Upper lobe of left lung (tissue), 6 donors: ENCODE measurements at regions not wholly inside any gene's neighbourhood (a gene's known extent, or its start where the extent isn't known, plus 50 kb on each side); places are given as distances from the start of the nearest gene placed in this dataset.
A peak's percentile ranks its signal among the peaks of the same experiment; 100 is the strongest.

Source experiments
- ATAC-seq, 2 donors: fragments of 200-7000 bp; cut with Tn5 transposase; one replicate each; pipeline ENCODE4 v1.9.1; 2022; ENCODE audit warnings: mild to moderate bottlenecking in 2 of 2, moderate library complexity in 2 of 2; ENCODE audit not compliant: low FRiP score in 2 of 2
- DNase-seq, 2 donors: peaks; one replicate each; pipeline ENCODE4 v3.0.0-alpha.2; 2019 to 2020
- H3K27ac ChIP-seq, 4 donors: fragments of 200-600 bp; sonication (generic); one replicate each; pipeline ENCODE4 v1.5.1; 2016 to 2019
- H3K27me3 ChIP-seq, 4 donors: fragments of 200-600 bp; sonication (generic); one replicate each; pipeline ENCODE4 v1.5.1; 2017 to 2019
- H3K36me3 ChIP-seq, 4 donors: fragments of 200-600 bp; sonication (generic); one replicate each; pipeline ENCODE4 v1.5.1; 2016 to 2019
- H3K4me1 ChIP-seq, 4 donors: fragments of 200-600 bp; sonication (generic); one replicate each; pipeline ENCODE4 v1.5.1; 2018 to 2019
- H3K4me3 ChIP-seq, 4 donors: fragments of 200-600 bp; sonication (generic); one replicate each; pipeline ENCODE4 v1.5.1; 2017 to 2019; ENCODE audit warnings: mild to moderate bottlenecking in 2 of 4, moderate library complexity in 1 of 4
- H3K9me3 ChIP-seq, 4 donors: fragments of 200-600 bp; sonication (generic); one replicate each; pipeline ENCODE4 v1.5.1; 2018 to 2019
- EP300 ChIP-seq, 4 donors: sonication (generic); formaldehyde crosslinking; IDR thresholded peaks; one replicate each; pipeline ENCODE4 v1.5.1; 2017; ENCODE audit warnings: antibody characterized with exemption in 4 of 4, control low read depth in 2 of 4
- POLR2A ChIP-seq, 4 donors: fragments of 450-650 bp; IDR thresholded peaks; one replicate each; pipeline ENCODE4 v1.5.1; 2016 to 2017; ENCODE audit warnings: antibody characterized with exemption in 4 of 4, mild to moderate bottlenecking in 2 of 4
- POLR2AphosphoS5 ChIP-seq, 2 donors: sonication (generic); formaldehyde crosslinking; IDR thresholded peaks; one replicate each; pipeline ENCODE4 v1.5.1; 2017; ENCODE audit warnings: antibody characterized with exemption in 2 of 2
- WGBS, 2 donors: methylation state at CpG; one replicate each; pipeline ENCODE4 v1.1.5; 2017 to 2018; 5-methylcytosine and 5-hydroxymethylcytosine counted together
- TF ChIP-seq, protein P1 (sequence below), 6 experiments: fragments of 450-650 bp in 4 of 6; fragments of 200-600 bp in 2 of 6; sonication (generic) in 2 of 6; IDR thresholded peaks; one replicate each; pipeline ENCODE4 v1.5.1; 2016 to 2019; ENCODE audit warnings: antibody characterized with exemption in 6 of 6
- donor health status: DM: no; HTN: no; CAD: no; lungs with moderate emphysema.
- donor health status: DM: no; HTN: yes; CAD: no; lungs with severe emphysema.

GRCh38 chr1:244920911-244921761 is 56.8 kb upstream of the HNRNPU start:
- 58 to 71% methylated on average over 4 of the region's 4 CpGs for WGBS, 2 donors
- no peak overlapping the region for H3K4me3 ChIP-seq
- peaks cover 6 to 17% (median 7%) of the 10 kb centered on the region in 4 donors for H3K4me1 ChIP-seq
- no peak overlapping the region for H3K27ac ChIP-seq
- no peaks in the 10 kb centered on the region for H3K27me3 ChIP-seq
- TF ChIP-seq POLR2A (IDR thresholded peaks at IDR 0.05) (no peak), POLR2AphosphoS5 (IDR thresholded peaks at IDR 0.05) (no peak), EP300 (IDR thresholded peaks at IDR 0.05) (no peak)
- TF ChIP-seq, protein P1, sequence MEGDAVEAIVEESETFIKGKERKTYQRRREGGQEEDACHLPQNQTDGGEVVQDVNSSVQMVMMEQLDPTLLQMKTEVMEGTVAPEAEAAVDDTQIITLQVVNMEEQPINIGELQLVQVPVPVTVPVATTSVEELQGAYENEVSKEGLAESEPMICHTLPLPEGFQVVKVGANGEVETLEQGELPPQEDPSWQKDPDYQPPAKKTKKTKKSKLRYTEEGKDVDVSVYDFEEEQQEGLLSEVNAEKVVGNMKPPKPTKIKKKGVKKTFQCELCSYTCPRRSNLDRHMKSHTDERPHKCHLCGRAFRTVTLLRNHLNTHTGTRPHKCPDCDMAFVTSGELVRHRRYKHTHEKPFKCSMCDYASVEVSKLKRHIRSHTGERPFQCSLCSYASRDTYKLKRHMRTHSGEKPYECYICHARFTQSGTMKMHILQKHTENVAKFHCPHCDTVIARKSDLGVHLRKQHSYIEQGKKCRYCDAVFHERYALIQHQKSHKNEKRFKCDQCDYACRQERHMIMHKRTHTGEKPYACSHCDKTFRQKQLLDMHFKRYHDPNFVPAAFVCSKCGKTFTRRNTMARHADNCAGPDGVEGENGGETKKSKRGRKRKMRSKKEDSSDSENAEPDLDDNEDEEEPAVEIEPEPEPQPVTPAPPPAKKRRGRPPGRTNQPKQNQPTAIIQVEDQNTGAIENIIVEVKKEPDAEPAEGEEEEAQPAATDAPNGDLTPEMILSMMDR (IDR thresholded peaks at IDR 0.05), result no peak
- no peaks in the 10 kb centered on the region for H3K9me3 ChIP-seq
- DNase-seq, result no peak
- peak in 1 of 2 donors; percentile 54 for ATAC-seq
- H3K36me3 ChIP-seq, result no peaks in the 10 kb centered on the region

GRCh38 chr1:244919320-244920282 is 55.3 kb upstream of the HNRNPU start:
- 61 to 64% methylated on average over 9 of the region's 9 CpGs for WGBS, 2 donors
- ATAC-seq (no peak), DNase-seq (no peak)
- no peaks in the 10 kb centered on the region for H3K36me3 ChIP-seq
- no peaks in the 10 kb centered on the region for H3K27me3 ChIP-seq
- TF ChIP-seq POLR2AphosphoS5 (IDR thresholded peaks at IDR 0.05), result no peak
- no peak for TF ChIP-seq EP300 (IDR thresholded peaks at IDR 0.05)
- no peak for TF ChIP-seq POLR2A (IDR thresholded peaks at IDR 0.05)
- TF ChIP-seq, protein P1 (IDR thresholded peaks at IDR 0.05), result no peak
- no peak overlapping the region for H3K27ac ChIP-seq
- no peaks in the 10 kb centered on the region for H3K9me3 ChIP-seq
- peaks cover 6 to 17% (median 7%) of the 10 kb centered on the region in 4 donors for H3K4me1 ChIP-seq
- peak overlapping the region in 3 of 4 donors; percentile 47 to 61 (median 61) for H3K4me3 ChIP-seq

DNA sequence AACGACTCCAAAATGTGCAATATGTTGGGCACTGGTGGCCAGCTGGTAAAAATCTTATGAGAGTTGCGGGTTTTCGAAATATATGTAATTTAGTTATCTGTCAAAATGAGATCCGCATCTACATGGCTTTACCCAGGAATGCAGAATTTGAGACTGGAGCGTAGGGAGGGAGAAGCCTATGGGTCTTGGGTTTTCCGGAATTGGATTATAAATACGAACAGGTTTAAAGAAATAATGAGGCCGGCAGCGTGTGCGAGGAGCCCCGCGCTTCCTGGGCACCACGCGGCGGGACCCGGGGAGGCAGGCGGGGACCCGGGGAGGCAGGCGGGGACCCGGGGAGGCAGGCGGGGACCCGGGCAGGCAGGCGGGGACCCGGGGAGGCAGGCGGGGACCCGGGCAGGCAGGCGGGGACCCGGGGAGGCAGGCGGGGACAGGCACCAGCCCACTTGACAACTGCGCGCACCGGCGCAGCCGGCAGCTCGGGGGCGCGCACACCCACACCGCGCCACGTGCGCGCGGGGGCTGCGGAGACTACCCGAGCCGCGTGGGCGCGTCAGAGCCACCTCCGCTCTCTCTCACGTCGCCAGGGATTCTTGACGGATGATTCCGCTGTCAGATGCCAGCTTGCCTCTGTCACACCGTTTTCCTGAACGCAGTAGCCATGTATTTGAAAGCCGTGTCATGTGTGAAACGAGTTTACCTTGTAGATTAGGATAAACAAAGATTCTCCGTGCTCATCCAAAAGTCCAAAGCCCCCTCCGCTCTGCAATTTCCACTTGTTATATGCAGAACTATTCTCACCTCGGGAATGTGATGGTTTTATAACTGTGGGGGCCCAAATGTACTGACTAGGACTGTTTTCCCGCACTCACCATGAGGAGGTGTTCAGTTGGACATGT is 54.3 kb upstream of the HNRNPU start:
- WGBS, 2 donors, result 4 to 12% methylated on average over 20 to 52 of the region's 62 CpGs
- no peaks in the 10 kb centered on the region for H3K9me3 ChIP-seq
- no peak overlapping the region for H3K27ac ChIP-seq
- H3K36me3 ChIP-seq, result no peaks in the 10 kb centered on the region
- DNase-seq, result peak; percentile 44 to 92
- H3K4me1 ChIP-seq, result peaks cover 6 to 17% (median 7%) of the 10 kb centered on the region in 4 donors
- H3K27me3 ChIP-seq, result no peaks in the 10 kb centered on the region
- TF ChIP-seq, protein P1 (IDR thresholded peaks at IDR 0.05), result peak in 2 of 6 experiments; percentile 19 to 32
- TF ChIP-seq POLR2AphosphoS5 (IDR thresholded peaks at IDR 0.05), result peak in 1 of 2 donors; percentile 27
- no peak for TF ChIP-seq EP300 (IDR thresholded peaks at IDR 0.05)
- no peak for TF ChIP-seq POLR2A (IDR thresholded peaks at IDR 0.05)
- peak; percentile 78 to 92 for ATAC-seq
- peak overlapping the region; percentile 42 to 61 (median 54) for H3K4me3 ChIP-seq

DNA sequence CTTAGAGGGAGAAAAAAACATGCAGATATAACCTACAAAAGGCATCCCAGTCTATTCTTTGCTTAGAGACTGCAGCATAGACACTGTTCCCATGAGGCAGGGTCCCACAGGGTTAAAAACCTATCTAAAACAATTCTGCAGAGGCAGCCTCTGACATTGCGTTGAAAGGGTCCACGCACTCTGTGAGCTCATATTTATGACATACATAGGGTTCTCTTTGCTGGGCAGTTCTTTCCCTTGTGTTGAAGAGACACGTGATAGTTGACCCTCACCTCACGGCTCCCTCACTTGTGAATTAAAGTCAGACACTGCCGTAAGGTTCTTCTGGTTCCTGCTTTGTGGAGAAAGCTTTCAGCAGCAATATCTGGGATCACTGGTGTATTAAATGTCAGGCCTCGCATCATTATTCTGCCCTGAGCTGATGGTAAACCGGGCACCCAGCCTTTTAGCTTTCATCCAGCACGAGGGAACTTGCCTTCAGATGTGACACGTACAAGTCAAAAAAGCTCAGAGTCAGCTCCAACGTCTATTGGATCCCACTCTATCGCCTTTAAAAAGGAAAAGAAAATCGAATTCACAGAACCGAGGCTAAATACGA is 52.8 kb upstream of the HNRNPU start:
- H3K27ac ChIP-seq, result no peak overlapping the region
- peaks cover 6 to 17% (median 7%) of the 10 kb centered on the region in 4 donors for H3K4me1 ChIP-seq
- no peak for TF ChIP-seq EP300 (IDR thresholded peaks at IDR 0.05)
- TF ChIP-seq, protein P1 (IDR thresholded peaks at IDR 0.05), result no peak
- TF ChIP-seq POLR2A (IDR thresholded peaks at IDR 0.05), result no peak
- no peak for TF ChIP-seq POLR2AphosphoS5 (IDR thresholded peaks at IDR 0.05)
- no peak overlapping the region for H3K4me3 ChIP-seq
- DNase-seq, result no peak
- no peaks in the 10 kb centered on the region for H3K9me3 ChIP-seq
- H3K36me3 ChIP-seq, result no peaks in the 10 kb centered on the region
- 91 to 93% methylated on average over 14 of the region's 14 CpGs for WGBS, 2 donors
- no peak for ATAC-seq
- H3K27me3 ChIP-seq, result no peaks in the 10 kb centered on the region
